Pulmonary artery endothelial cell (primary cell): ENCODE measurements at regions not wholly inside any gene's neighbourhood (a gene's known extent, or its start where the extent isn't known, plus 50 kb on each side); places are given as distances from the start of the nearest gene placed in this dataset.

Experiments
- DNase-seq: peaks from one replicate; pipeline ENCODE4 v3.0.0-alpha.2; 2011; ENCODE audit warnings: low read depth, low spot score

DNA sequence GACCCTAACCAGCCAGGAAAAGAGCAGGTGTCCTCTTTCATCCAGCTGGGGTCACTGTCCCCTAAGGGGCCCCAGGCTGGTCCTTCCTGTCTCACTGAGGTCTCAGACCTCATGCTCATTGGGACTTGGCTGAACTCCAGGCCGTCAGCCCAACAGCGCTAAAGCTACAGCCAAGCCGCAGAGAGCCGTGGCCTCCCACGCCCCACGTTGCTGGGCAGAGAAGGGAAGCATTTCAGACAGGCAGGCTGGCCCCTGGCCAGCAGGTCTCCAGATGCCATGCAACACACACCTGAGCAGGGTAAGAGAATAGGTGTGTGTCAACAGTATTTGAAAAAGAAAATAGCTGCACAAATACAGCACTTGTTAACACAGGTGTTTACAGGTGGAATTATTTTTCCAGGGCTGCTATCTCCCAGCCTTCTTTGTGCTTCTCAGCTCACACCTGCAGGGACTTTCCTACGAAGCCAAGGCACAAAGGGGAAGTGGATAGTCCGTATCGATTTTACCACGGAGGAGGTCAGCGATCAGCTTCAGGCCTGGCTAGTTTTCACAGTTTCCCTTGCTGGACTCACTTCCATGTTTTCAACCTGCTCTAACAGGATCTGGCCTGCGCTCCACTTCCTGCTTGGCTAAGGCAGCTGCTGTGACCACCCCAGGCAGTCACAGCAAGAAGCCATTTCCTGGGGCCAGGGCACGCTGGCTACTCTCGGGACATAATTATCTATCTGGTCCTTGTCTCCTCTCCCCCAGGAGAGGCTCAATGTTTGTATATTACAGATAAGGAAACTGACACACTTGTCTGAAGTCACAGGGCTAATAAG lies 156.1 kb upstream of the ID2 start:
- DNase-seq: no peak

DNA sequence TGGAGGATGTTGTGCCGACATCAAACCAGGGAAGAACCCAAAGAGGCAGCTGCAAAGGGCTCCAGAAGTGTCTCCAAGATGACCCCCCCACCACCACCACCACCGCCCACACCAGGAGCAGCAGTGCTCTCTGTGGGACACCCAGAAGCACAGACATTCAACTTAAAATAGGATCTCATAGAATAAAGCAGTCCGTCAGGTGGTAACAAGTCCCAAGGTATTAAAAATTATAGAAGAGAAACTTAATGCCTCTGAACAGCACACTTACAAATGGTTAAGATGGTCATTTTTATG lies 155.5 kb upstream of the ID2 start:
- DNase-seq: no peak

DNA sequence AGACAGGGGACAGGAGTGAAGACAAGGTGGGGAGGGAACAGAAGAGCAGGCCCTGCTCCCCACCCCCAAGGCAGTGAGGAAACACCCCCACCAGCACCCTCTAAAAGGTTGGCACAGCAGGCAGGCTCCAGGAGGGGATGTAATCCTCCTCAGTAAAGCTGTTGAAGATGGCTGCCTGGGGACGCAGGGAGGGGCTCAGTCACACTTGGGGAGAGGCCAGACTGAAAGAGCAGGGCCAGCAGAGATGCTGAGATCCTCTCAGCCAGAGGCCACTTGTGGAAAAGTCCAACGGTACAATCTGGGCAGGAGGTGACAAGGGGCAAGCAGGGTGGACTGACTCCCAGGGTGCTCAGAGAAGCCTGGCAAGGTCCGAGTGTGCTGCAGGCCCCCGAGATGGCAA lies 154.8 kb upstream of the ID2 start:
- no peak for DNase-seq

DNA sequence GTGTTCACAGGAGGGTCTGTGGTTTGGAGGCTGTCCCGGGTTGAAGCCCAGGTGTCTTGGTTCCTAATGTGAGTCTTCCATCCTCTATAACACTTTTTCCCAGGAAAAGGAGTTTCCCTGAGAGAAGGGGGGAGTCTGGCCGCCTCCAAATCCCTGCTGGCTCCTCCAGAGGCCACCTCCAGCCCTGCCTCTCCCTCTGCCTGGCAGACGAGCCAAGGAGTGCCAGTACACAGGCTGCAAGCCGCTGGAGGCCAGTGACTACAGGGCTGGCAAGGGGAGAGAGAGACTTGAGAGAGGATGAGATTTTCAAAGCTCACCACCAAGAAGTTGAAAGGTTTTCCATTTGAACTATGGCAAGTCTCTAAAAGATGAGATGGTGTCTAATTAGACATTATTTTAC lies 154.2 kb upstream of the ID2 start:
- DNase-seq: no peak

DNA sequence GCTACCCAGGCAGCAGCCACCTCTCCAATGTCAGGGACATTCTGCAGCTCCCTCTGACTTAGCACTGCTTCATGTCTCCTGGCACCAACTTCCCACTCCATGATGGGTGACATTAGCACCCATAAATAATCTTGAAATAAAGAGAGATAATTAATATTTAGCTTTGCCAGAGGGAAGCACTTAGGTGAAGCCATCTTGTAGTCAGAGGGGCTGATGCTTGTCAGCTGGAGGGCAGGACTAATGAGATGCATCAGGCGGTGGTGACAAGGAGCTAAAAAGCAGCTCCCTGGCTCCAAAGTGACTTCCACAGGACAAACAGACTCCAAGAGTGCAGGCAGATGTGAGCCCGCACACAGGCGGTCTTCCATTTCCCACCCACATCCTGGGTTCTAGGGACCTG lies 153.0 kb upstream of the ID2 start:
- DNase-seq: no peak

DNA sequence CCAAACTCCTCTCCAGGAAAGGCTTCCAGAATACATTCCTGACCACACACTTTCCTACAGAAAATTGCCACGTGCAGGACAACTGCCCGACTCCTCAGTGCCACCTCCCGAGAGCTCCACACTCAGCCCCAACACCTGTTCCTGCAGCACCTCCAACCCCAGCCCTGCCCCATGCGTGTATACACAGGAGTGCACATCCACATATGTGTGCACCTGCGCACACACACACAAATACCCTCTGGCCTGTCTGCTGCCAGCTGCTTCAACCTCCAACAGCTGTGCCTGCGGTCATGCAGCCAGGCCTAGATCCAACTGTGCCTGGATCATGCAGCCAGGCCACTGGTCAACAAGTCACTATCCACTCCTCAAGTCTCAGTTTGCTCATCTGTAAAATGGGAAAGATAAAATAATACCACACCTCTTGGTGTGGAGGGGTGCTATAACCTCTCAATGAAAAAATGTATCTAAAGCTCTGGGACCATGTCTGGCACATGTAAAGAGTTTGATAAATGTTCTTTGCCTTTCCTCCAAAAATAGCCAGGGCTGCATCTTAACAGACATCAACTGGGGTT lies 152.1 kb upstream of the ID2 start:
- no peak for DNase-seq

DNA sequence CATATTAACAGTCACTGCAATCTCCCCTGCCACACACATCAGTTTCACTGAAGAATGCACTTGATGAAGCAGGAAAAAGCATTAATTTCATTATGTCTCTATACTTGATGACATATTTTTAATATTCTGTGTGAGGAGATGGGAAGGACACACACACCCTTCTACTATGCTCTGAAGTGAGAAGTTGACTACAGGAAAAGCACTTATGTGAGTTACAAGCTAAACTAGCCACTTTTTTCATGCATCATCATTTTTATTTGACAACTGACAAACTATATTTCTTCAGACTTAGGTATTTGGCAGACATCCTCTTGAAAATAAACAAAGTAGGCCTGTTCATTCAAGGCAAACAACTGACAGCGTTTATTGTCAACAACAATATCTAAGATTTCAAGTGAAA lies 150.4 kb upstream of the ID2 start:
- DNase-seq: no peak

DNA sequence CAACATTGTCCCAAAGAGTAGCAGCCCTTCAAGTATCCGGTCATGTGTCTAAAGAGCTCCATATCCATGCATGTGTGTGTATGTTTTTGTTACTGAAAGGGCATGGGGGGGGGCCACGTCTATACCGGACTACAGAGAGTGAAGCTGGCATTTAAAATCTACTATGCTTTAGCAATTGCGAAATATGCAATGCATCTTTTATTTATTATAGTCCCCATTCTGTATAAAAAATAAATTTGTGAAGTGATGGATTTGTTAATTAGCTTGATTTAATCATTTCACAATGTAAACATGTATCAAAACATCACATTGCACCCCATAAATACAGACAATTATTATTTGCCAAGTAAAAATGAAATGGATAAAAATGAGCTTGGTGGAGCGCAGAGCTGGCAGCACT lies 149.4 kb upstream of the ID2 start:
- no peak for DNase-seq

DNA sequence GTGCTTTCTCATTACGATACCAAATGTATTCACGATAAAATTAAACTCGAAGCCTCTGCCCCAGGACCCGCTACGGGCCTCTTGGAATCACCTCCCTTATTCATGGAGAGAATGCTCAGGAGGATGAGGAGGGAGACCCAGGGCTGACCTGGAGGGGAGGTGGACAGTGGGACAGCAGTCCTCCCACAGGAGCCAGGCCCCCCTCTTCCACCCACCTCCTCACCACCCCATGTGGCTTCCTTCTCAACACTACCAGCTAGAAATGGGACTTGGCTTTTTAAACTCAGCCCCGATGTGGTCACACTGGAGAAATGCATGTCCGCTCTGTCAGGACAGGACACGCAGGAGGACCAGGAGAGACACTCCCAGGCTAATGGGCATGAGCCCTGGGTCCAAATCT lies 147.9 kb upstream of the ID2 start:
- no peak for DNase-seq

DNA sequence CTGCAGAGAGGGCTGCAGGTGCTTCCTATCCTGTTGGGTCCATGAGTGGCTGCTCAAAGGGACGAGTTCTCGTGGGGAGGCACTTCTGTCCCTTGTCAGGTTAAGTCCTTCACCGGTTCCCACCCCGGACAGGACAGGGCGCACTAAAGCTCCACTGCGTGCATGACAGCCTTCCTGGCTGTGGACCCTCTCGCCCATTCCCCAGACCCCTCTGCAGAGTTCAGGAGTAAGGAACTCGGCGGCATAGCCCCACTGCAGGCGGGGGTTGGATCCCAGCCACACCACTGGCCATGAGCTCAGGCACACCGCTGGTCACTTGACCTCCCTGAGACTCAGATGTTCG lies 147.5 kb upstream of the ID2 start:
- no peak for DNase-seq

DNA sequence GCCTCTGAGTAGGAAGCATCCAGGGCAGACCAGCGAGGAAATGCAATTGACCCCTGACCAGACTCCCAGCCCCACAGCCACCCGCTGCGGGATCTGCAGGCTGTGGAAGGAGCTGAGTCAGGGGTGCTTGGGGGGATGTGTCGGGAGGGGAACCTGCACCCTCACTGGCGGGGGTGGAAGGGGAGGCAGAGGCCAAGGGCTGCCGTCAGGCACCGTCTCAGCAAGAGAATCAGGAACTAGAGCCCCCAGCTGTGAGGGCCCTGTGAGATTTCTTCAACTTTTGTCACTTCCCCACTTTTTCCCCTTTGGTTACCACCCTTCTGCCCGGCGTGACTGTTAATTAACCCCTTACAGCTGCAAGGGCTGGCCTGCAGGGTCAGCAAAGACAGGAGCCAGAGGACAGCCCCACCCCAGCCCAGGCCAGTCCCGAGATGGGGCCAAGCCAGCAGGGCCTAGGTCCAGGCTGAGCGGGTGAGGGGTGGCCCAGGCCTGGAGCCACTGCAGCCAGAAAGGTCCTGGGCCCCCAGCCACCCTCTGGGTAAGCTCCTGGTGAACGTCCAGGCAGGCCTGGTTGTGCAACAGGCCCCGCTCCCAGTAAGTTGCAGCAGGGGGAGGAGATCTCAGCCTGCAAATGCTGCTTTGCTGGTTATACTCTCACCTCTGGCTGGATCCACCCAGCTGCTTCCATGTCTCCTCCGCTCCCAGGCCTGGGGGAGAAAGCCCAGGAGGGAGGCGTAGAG lies 147.0 kb upstream of the ID2 start:
- DNase-seq: no peak

DNA sequence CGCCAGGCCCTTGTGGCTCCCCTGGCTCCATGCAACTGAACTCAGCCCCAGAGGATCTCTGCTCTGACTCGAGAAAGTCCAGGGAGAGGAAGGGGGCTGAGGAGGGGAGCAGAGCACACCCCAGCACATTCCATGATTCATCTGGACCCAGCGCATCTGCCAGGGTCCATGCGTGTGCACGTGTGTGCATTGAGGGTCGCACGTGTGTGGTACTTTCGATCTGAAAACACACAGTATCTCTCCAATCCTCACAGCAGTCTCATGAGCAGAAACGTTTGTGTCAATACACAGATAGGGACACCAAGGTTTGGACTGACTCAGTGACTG lies 146.4 kb upstream of the ID2 start:
- no peak for DNase-seq

DNA sequence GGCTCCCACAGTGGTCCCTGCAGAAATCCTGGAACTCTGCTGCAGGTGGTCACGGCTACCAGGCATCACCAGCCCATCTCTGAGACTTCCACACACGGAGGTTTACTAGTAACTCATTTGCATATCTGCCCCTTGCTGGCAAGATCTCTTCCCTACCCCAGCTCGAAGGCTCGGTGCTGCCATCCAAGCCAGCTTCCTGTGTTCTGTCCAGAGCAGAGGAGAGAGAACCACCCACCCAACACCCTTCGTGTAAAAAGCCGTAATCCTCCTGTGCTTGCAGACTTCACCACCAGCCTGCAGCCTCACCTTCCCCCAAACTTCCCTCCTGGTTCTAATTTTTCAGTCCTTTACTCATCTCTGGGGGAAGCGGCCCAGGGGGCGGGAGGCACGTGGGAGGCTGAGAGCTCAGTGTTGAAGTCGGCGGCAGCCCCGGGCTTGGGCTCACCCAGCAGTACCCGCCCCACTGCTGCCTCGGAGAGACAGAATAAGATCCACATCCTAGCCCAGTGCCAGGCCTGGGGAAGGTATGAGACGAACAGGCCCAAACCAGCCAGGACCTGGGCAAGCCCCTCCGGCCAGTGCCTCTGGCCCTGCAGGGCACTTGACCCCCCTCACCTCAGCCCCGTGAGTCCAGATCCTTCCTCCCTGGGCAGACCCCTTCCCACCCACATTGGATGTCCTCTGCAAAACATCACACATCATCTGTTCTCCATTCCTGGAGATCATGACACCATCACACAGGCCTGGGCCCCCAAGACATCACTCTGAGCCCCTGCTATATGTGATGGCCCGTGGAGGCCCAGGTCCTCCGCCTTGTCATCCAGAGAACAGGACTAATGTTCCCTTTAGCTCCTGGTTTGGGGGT lies 145.8 kb upstream of the ID2 start:
- no peak for DNase-seq

DNA sequence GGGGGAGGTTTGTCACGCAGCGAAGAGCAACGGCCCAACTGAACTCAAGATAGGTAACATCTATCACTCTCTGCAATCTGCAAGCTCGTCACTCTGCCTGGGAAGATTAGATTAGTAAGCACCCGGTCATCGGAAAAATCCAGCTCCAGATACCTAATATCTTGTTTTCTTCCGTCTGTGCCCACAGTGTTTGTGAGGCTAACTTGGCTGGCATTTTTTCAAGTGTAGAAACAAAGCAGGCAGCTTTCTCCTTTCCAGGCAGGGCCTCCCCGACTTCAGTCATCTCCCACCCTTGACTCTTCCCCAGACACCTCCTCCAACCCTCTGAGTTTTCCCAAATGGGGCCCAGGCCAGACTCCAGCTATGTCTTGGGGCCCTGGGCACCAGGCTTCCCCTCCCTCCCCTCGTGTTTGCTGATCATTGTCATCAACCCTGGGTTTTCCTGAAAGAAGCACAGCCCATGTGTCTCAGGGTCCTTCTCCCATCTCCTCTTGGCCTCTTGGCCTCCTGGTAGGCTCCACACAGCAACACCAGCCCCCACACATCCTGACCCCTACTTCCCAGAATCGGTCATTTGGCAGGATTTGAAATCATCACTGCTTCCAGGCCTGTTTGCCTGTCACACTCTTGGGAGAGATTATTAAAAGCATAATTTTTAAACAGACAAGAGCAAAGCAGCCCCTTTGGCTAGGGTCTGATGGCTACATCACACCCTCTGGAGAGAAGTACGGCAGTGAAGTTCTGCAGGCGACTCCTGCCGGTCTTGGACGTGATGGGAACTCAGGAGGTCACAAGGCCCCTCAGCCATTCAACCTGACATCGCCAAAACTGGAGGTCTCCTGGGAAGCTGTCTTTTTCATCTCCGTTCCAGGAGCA lies 144.9 kb upstream of the ID2 start:
- no peak for DNase-seq

DNA sequence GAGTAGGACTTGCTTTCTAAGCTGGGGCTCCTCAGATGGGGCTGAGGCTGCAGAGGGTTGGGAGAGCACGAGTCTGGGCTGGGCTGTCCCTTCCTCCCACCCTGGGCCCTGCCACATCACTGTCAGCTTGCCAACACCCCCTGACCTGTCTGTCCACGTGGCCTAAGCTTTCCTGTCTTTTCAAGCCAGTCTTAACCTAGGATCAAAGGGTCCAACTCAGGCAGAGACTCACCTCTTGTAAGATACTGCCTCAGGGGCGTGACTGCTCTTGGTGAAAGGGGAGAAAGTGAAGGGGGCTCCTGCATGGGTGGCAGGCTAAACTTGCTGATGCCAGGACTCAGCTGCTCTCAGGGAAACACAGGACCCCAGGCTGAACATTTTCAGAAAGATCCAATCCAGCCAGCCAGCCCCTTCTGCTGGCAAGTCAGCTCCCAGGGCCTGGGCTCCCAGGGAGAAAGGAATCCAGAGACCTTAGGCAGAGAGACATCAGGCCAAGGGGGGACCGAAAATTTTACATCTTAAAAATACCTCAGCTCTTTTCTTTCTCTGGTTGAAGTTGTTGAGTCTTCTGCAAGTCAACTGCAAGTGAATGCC lies 144.2 kb upstream of the ID2 start:
- no peak for DNase-seq

DNA sequence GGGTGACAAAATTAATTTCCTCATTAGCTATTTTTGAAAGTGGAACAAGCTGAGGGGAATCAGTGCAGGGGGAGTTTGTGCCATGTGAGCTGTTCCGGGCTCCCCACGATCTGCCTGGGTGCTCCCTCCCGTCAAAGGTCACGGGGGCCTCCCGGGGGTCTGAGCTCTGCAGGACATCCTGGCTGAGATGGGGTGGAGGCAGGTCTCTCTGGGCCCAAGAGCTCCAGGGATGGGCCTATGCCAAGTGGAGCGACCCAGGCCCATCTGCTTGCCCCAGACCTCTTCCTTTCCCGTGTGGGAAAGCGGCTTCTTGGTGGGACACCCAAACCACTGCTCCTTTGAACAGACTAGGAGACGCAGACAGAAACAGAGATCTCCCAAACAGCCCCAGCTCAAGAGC lies 143.3 kb upstream of the ID2 start:
- DNase-seq: no peak

DNA sequence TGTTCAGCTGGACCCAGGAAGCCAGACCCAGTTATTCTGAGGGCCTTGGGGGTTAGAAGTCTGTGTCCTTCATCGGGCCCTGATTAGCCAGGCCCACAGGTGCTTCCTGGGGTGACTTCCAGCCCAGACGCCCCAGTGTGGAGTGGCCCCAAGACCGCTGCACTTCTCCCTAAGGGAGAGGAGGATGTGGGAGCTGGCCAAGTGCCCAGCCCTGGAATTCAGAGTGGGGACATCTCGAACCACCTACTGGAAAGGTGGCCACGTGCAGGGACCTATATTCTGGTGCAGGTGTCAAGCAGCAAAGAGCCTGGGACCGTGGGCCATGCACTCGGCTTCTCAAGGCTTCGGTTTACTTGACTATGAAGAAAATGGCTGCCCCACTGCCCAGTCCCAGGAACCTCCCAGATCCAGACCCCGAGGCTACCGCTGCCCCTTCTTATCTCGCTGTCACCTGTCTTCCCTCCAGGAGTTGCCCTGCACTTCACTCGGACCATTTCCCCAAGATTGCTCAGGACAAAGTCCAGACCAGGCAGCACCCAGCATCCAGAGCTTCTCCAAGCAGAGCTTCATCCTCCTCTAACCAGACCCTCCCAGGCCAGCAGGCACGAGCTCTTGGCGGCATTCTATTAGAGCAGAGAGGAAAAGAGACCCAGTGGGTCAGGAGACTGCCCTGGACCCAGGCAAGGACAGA lies 142.8 kb upstream of the ID2 start:
- DNase-seq: no peak

DNA sequence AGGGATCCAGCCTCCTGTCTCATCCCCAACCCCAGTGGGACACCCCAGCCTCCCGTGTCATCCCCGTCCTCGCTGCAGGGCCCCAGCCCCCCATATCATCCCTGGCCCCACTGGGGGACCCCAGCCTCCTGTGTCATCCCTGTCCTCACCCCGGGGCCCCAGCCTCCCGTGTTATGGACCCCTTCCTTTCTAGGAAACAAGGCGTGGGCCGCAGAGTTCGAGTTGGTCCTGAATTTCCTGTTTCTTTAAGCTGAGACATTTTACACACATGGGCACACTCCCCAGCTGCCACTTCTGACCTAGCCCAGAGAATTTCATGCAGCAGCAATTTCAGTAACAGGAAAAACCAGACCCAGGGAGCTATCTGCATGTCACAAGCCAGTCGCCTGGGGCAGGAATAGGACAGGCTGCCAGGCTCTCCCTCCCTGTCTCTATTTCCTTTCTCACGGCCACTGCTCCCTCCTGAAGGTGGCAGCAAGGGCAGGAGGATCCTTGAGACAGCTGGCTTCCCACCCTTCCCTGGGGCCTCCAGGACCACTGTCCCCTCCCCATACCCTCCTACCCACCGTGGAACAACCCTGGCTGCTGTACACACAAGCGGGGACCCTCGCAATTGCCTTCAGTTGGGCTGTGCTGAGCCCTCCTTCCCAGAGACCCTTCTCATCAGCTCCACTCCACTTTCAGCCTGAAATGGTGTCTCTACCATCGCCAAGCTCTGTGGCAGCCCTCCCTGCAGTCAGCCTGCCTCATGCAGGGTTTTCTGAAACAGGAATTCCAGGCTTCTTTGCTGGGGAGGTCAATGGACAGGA lies 141.9 kb upstream of the ID2 start:
- no peak for DNase-seq

DNA sequence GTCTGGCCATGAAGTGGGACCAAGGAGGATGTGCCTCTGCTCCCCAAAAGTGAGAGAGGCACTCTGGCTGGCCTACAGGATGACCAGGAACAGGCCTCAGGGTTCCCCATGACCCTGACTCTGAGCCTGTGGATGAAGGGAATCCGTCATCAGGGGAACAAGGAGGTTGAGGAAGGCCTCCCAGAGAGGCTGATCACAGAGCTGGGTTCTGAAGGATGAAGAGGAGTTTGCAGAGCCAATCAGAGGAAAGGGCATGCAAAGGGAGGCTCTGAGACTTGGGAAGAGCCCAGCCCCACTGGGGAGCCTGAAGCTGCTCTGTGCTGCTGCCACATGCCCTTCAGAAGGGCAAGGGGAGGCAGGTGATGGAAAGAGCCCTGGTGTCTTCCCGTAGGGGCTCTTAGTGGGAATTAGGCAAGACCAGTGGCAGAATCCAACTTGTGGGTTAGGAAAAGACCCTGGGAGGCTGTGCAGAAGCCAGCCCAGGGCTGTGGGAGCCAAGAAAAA lies 141.3 kb upstream of the ID2 start:
- no peak for DNase-seq
